ENCODE measurements at regions not wholly inside any gene's neighbourhood (a gene's known extent, or its start where the extent isn't known, plus 50 kb on each side); places are given as distances from the start of the nearest gene placed in this dataset.

GRCh38 chr12:67469666-67470065 is 178.9 kb upstream of the DYRK2 start:
- DNase-seq (ENCODE audit: low read depth, low spot score) (no peak), FAIRE-seq (no peak)
- BruUV-seq (replicated peaks) = no TSS peak
- Histone ChIP-seq H3K4me3 (replicated peaks in 1 of 3; ENCODE audit: insufficient read depth in 1 of 3, low read depth in 1 of 3, low read length in 3 of 3) (no peak overlapping the region), H3K9me1 (replicated peaks; ENCODE audit: control insufficient read depth, extremely low read depth, insufficient read depth, low read length) (no peaks in the 10 kb centered on the region), H3K79me2 (ENCODE audit: control insufficient read depth, insufficient read depth, low read length) (no peaks in the 10 kb centered on the region), H3K27me3 (ENCODE audit: control insufficient read depth in 2 of 2, insufficient read depth in 2 of 2, low read length in 2 of 2) (no peaks in the 10 kb centered on the region), H4K20me1 (replicated peaks; ENCODE audit: control insufficient read depth, extremely low read depth, insufficient read depth, low read length) (no peaks in the 10 kb centered on the region), H3K4me1 (ENCODE audit: control insufficient read depth, extremely low read depth, insufficient read depth, low read length) (no peaks in the 10 kb centered on the region), H3K36me3 (ENCODE audit: control insufficient read depth in 2 of 2, extremely low read depth in 1 of 2, insufficient read depth in 2 of 2, low read length in 2 of 2) (no peaks in the 10 kb centered on the region), H3K4me2 (ENCODE audit: insufficient read depth, low read length) (no peak overlapping the region), H3K9ac (replicated peaks; ENCODE audit: extremely low read depth, insufficient read depth, low read length) (no peak overlapping the region), H3K27ac (ENCODE audit: insufficient read depth, low read depth, low read length) (no peak overlapping the region), H3K9me3 (replicated peaks; ENCODE audit: control insufficient read depth, insufficient read depth, low read length) (no peaks in the 10 kb centered on the region), H2AFZ (ENCODE audit: low read depth, low read length) (no peak overlapping the region)
- ChIA-PET POLR2A (no interaction called here), CTCF (no interaction called here)
- TF ChIP-seq EZH2 (IDR thresholded peaks at IDR 0.05; ENCODE audit: borderline replicate concordance, low read depth, low read length, severe bottlenecking) (no peak), CTCF (IDR thresholded peaks at IDR 0.05; ENCODE audit: extremely low read depth in 1 of 2, insufficient read depth in 1 of 2, low read depth in 1 of 2, low read length in 2 of 2) (no peak), GATA2 (IDR thresholded peaks at IDR 0.05; ENCODE audit: insufficient read depth, insufficient read length, low read depth, low read length) (no peak)
- dilution Hi-C loops (cut with MboI; ENCODE audit: extremely low pct_ligation_motif_present, low sequenced_read_pairs) = no loop called here
- intact Hi-C loops (cut with micrococcal nuclease) = no loop called here

- no peaks in the 10 kb centered on the region for H4K20me1 ChIP-seq (replicated peaks; ENCODE audit: control insufficient read depth, extremely low read depth, insufficient read depth, low read length)
- no peak overlapping the region for H2AFZ ChIP-seq (ENCODE audit: low read depth, low read length)
- no peaks in the 10 kb centered on the region for H3K79me2 ChIP-seq (ENCODE audit: control insufficient read depth, insufficient read depth, low read length)
- H3K9me1 ChIP-seq (replicated peaks; ENCODE audit: control insufficient read depth, extremely low read depth, insufficient read depth, low read length) = no peaks in the 10 kb centered on the region
- H3K4me3 ChIP-seq (replicated peaks in 1 of 3; ENCODE audit: insufficient read depth in 1 of 3, low read depth in 1 of 3, low read length in 3 of 3) = no peak overlapping the region
- no peak overlapping the region for H3K9ac ChIP-seq (replicated peaks; ENCODE audit: extremely low read depth, insufficient read depth, low read length)
- no peaks in the 10 kb centered on the region for H3K27me3 ChIP-seq (ENCODE audit: control insufficient read depth in 2 of 2, insufficient read depth in 2 of 2, low read length in 2 of 2)
- H3K36me3 ChIP-seq (ENCODE audit: control insufficient read depth in 2 of 2, extremely low read depth in 1 of 2, insufficient read depth in 2 of 2, low read length in 2 of 2) = no peaks in the 10 kb centered on the region
- no peaks in the 10 kb centered on the region for H3K9me3 ChIP-seq (replicated peaks; ENCODE audit: control insufficient read depth, insufficient read depth, low read length)
- ChIA-PET CTCF (no interaction called here), POLR2A (no interaction called here)
- BruUV-seq (replicated peaks) = no TSS peak
- no peak overlapping the region for H3K4me2 ChIP-seq (ENCODE audit: insufficient read depth, low read length)
- H3K4me1 ChIP-seq (ENCODE audit: control insufficient read depth, extremely low read depth, insufficient read depth, low read length) = no peaks in the 10 kb centered on the region
- dilution Hi-C loops (cut with MboI; ENCODE audit: extremely low pct_ligation_motif_present, low sequenced_read_pairs) (no loop called here), intact Hi-C loops (cut with micrococcal nuclease) (no loop called here)
- no peak for DNase-seq (ENCODE audit: low read depth, low spot score)
- no peak for TF ChIP-seq JUN (IDR thresholded peaks at IDR 0.05; ENCODE audit: borderline replicate concordance, insufficient read depth, insufficient read length, low read depth)
- FAIRE-seq = no peak
- H3K27ac ChIP-seq (ENCODE audit: insufficient read depth, low read depth, low read length) = no peak overlapping the region
These were observed 176.7 kb upstream of the DYRK2 start for GRCh38 chr12:67471810-67472209.
